ENCODE measurements at regions not wholly inside any gene's neighbourhood (a gene's known extent, or its start where the extent isn't known, plus 50 kb on each side); places are given as distances from the start of the nearest gene placed in this dataset.

GRCh38 chr11:19480540-19480939, 232.1 kb upstream of the NAV2 start (continued):
- TF ChIP-seq CHD7 (IDR thresholded peaks at IDR 0.05; ENCODE audit: insufficient replicate concordance, low read length) (no peak), ATF2 (IDR thresholded peaks at IDR 0.05; ENCODE audit: low read length) (no peak), EGR1 (IDR thresholded peaks at IDR 0.05; ENCODE audit: borderline replicate concordance, low read depth, low read length) (no peak), FOSL1 (IDR thresholded peaks at IDR 0.05; ENCODE audit: insufficient read depth, low read depth, low read length) (no peak), BRCA1 (IDR thresholded peaks at IDR 0.05; ENCODE audit: low read depth, low read length) (no peak), SP4 (IDR thresholded peaks at IDR 0.05; ENCODE audit: low read length) (no peak), MAX (IDR thresholded peaks at IDR 0.05) (no peak), TAF7 (optimal IDR thresholded peaks at IDR 0.05; ENCODE audit: borderline replicate concordance, low read depth, low read length) (no peak), NRF1 (IDR thresholded peaks at IDR 0.05; ENCODE audit: low read depth, low read length) (no peak), MAFK (IDR thresholded peaks at IDR 0.05; ENCODE audit: low read depth, low read length) (no peak), PHF8 (conservative IDR thresholded peaks at IDR 0.05; ENCODE audit: low read depth, low read length) (no peak)
